ENCODE measurements at regions not wholly inside any gene's neighbourhood (a gene's known extent, or its start where the extent isn't known, plus 50 kb on each side); places are given as distances from the start of the nearest gene placed in this dataset.

DNA sequence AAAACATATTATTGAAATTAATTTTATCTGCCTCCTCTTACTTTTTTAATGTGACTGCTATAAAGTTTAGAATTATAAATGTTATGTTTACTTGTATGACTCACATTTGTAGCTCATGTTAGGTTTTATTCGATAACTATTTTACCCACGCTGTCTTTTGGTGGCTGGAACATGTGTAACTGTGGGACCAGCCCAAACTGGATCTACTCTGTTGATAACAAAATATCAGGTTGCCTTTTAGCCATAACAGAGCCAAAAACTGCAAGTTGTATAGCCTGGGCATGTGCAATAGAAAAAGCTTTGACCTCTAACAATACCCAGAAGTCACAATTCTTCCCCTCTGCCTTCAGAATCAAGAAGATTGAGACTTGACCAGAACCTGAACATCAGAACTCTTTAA, 356.5 kb downstream of the PRELID2 start:
- no peaks in the 10 kb centered on the region for H3K36me3 ChIP-seq (ENCODE audit: low read depth)
- no peak for DNase-seq
- TF ChIP-seq, protein P1, sequence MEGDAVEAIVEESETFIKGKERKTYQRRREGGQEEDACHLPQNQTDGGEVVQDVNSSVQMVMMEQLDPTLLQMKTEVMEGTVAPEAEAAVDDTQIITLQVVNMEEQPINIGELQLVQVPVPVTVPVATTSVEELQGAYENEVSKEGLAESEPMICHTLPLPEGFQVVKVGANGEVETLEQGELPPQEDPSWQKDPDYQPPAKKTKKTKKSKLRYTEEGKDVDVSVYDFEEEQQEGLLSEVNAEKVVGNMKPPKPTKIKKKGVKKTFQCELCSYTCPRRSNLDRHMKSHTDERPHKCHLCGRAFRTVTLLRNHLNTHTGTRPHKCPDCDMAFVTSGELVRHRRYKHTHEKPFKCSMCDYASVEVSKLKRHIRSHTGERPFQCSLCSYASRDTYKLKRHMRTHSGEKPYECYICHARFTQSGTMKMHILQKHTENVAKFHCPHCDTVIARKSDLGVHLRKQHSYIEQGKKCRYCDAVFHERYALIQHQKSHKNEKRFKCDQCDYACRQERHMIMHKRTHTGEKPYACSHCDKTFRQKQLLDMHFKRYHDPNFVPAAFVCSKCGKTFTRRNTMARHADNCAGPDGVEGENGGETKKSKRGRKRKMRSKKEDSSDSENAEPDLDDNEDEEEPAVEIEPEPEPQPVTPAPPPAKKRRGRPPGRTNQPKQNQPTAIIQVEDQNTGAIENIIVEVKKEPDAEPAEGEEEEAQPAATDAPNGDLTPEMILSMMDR (IDR thresholded peaks at IDR 0.05): no peak
- ATAC-seq: no peak
- intact Hi-C loops (cut with DNase I, micrococcal nuclease): no loop called here
- no peaks in the 10 kb centered on the region for H3K4me1 ChIP-seq (ENCODE audit: low read depth)
- no peaks in the 10 kb centered on the region for H3K9me3 ChIP-seq
- no peak overlapping the region for H3K4me3 ChIP-seq

- ATAC-seq (no peak), DNase-seq (no peak)
- TF ChIP-seq, protein P1 (IDR thresholded peaks at IDR 0.05): no peak
- no peaks in the 10 kb centered on the region for H3K36me3 ChIP-seq (ENCODE audit: low read depth)
- H3K4me1 ChIP-seq (ENCODE audit: low read depth): no peaks in the 10 kb centered on the region
- intact Hi-C loops (cut with DNase I, micrococcal nuclease): no loop called here
- H3K4me3 ChIP-seq: no peak overlapping the region
- no peaks in the 10 kb centered on the region for H3K9me3 ChIP-seq
Measured at GRCh38 chr5:145473042-145473642, 362.0 kb downstream of the PRELID2 start.

GRCh38 chr5:145471831-145472612, 363.1 kb downstream of the PRELID2 start:
- Histone ChIP-seq H3K4me3 (no peak overlapping the region), H3K4me1 (ENCODE audit: low read depth) (no peaks in the 10 kb centered on the region), H3K9me3 (no peaks in the 10 kb centered on the region), H3K36me3 (ENCODE audit: low read depth) (no peaks in the 10 kb centered on the region)
- DNase-seq (no peak), ATAC-seq (no peak)
- TF ChIP-seq, protein P1 (IDR thresholded peaks at IDR 0.05): no peak
- intact Hi-C loops (cut with DNase I, micrococcal nuclease): no loop called here

GRCh38 chr5:145471026-145471425, 364.1 kb downstream of the PRELID2 start:
- TF ChIP-seq, protein P1 (IDR thresholded peaks at IDR 0.05): no peak
- DNase-seq (no peak), ATAC-seq (no peak)
- intact Hi-C loops (cut with DNase I, micrococcal nuclease): no loop called here
- Histone ChIP-seq H3K4me3 (no peak overlapping the region), H3K9me3 (no peaks in the 10 kb centered on the region), H3K4me1 (ENCODE audit: low read depth) (no peaks in the 10 kb centered on the region), H3K36me3 (ENCODE audit: low read depth) (no peaks in the 10 kb centered on the region)

DNA sequence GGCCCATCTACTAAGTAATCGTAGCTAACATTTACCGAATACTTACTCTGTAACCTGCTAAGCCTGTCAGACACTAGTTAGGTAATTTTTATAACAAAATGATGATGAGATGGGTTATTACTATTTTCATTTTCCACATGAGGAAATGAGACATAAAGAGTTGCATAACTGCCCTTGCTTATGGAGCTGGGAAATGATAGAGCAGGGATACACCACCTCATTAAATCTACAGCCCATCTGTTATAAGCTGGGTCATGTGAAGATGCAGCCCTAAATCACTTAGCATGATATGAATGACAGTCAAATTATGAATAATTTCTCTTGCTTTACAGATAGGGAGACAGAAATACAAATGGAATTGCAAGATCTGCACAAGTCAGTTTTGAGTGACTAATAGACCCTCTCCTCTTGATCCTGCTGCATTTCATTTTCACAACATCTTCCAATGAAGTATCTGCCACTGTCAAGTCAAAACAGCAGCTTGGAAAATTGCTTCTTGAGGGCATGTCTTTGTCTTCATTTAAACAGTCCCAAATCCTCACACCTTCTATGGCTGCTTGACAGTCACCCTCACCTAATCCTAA, 364.7 kb downstream of the PRELID2 start:
- TF ChIP-seq, protein P1 (IDR thresholded peaks at IDR 0.05): no peak

More for the DNA sequence above, 364.7 kb downstream of the PRELID2 start:
- ATAC-seq (no peak), DNase-seq (no peak)
- Histone ChIP-seq H3K4me1 (ENCODE audit: low read depth) (no peaks in the 10 kb centered on the region), H3K9me3 (no peaks in the 10 kb centered on the region), H3K36me3 (ENCODE audit: low read depth) (no peaks in the 10 kb centered on the region), H3K4me3 (no peak overlapping the region)
- intact Hi-C loops (cut with DNase I, micrococcal nuclease): no loop called here
